Nephron progenitor cell (in vitro differentiated cells): ENCODE measurements at regions not wholly inside any gene's neighbourhood (a gene's known extent, or its start where the extent isn't known, plus 50 kb on each side); places are given as distances from the start of the nearest gene placed in this dataset.

ENCODE experiments used
- DNase-seq: peaks from one replicate; pipeline ENCODE4 v3.0.0; 2021
- H3K27ac Mint-ChIP-seq: 2 replicates; pipeline ENCODE4 v1.8.0; 2021; ENCODE audit warnings: mild to moderate bottlenecking, moderate library complexity, mixed read lengths
- H3K27me3 Mint-ChIP-seq: 2 replicates; pipeline ENCODE4 v1.8.0; 2021; ENCODE audit warnings: mild to moderate bottlenecking, low read depth, mixed read lengths; ENCODE audit not compliant: poor library complexity
- H3K36me3 Mint-ChIP-seq: 2 replicates; pipeline ENCODE4 v1.8.0; 2021; ENCODE audit warnings: low read depth, mixed read lengths
- H3K4me1 Mint-ChIP-seq: 2 replicates; pipeline ENCODE4 v1.8.0; 2021; ENCODE audit warnings: mixed read lengths
- H3K4me3 Mint-ChIP-seq: 2 replicates; pipeline ENCODE4 v1.8.0; 2021; ENCODE audit warnings: mild to moderate bottlenecking, moderate library complexity, mixed read lengths
- H3K9me3 Mint-ChIP-seq: 2 replicates; pipeline ENCODE4 v1.8.0; 2021; ENCODE audit warnings: mild to moderate bottlenecking, moderate library complexity, mixed read lengths
- TF ChIP-seq, protein P1 (sequence below): fragments of 200-600 bp; sonication (generic); IDR thresholded peaks from 2 replicates; pipeline ENCODE4 v1.5.0; 2021; ENCODE audit warnings: antibody characterized with exemption

DNA sequence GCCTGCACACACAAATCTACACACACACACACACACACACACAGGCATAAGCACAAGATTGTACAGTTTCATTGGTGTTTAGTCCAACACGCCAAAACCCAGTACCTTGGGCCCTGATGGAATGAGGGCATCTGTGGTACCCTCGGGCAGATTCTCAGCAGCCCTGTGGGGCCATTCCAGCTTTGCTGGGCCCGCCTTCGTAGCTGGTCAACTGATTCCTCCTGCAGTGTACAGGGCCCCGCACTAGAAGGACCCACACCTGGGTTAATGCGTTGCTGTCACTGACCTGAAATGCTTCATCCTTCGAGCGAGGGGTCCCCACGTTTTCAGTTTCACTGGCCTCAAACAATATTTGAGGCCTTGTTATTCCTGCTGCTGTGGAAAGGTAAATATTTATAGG lies 731.2 kb downstream of the BRD1 start:
- Mint-ChIP-seq H3K4me3 (no peak overlapping the region), H3K27ac (no peak overlapping the region), H3K27me3 (peaks cover 23% of the 10 kb centered on the region), H3K9me3 (no peaks in the 10 kb centered on the region), H3K36me3 (no peaks in the 10 kb centered on the region), H3K4me1 (peaks cover 8% of the 10 kb centered on the region)
- TF ChIP-seq, protein P1, sequence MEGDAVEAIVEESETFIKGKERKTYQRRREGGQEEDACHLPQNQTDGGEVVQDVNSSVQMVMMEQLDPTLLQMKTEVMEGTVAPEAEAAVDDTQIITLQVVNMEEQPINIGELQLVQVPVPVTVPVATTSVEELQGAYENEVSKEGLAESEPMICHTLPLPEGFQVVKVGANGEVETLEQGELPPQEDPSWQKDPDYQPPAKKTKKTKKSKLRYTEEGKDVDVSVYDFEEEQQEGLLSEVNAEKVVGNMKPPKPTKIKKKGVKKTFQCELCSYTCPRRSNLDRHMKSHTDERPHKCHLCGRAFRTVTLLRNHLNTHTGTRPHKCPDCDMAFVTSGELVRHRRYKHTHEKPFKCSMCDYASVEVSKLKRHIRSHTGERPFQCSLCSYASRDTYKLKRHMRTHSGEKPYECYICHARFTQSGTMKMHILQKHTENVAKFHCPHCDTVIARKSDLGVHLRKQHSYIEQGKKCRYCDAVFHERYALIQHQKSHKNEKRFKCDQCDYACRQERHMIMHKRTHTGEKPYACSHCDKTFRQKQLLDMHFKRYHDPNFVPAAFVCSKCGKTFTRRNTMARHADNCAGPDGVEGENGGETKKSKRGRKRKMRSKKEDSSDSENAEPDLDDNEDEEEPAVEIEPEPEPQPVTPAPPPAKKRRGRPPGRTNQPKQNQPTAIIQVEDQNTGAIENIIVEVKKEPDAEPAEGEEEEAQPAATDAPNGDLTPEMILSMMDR, result no peak
- DNase-seq, result no peak

DNA sequence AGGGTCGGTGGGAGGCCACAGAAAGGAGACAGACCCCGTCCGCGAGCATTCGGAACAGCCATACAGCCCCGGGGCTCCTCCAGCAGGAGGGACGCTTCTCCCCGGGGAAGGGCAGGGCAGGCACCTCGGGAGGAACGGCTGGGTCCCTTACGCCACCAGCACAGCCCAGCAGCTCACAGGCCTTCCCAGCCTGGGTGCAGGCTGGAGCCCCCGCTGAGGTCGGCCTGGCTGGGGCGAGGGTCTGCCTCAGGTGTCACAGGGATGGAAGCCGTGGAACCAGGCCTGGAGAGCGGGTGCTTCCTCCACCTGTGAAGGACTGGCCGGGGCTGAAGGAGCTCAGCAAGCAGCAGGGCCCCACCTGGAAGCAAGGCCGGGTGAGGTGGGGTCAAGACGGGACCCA lies 732.3 kb downstream of the BRD1 start:
- peaks cover 21% of the 10 kb centered on the region for H3K27me3 Mint-ChIP-seq
- H3K9me3 Mint-ChIP-seq, result no peaks in the 10 kb centered on the region
- no peak overlapping the region for H3K4me3 Mint-ChIP-seq
- H3K4me1 Mint-ChIP-seq, result peaks cover 8% of the 10 kb centered on the region
- no peak for DNase-seq
- no peaks in the 10 kb centered on the region for H3K36me3 Mint-ChIP-seq
- H3K27ac Mint-ChIP-seq, result no peak overlapping the region
- TF ChIP-seq, protein P1, result no peak

DNA sequence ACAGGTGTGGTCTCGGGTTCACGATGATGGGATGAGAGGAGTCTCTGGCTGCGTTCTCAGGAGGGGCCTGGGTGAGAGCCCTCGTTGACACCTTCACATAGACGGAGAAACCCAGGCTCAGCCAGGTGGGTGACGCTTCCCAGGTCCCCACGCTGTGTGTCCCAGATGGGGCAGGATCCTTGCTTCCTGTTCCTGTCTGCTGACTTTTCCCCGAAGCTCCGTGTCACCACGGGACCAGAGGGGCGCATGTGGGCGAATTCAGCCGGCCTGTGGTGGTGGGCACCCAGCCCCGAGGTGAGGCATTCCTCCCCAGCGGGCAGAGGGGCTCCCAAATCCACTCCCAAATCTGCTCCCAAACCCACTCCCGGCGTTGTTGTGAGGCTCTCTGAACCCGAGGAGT lies 732.8 kb downstream of the BRD1 start:
- peaks cover 21% of the 10 kb centered on the region for H3K27me3 Mint-ChIP-seq
- DNase-seq, result no peak
- TF ChIP-seq, protein P1, result no peak
- H3K4me3 Mint-ChIP-seq, result no peak overlapping the region
- no peaks in the 10 kb centered on the region for H3K36me3 Mint-ChIP-seq
- peaks cover 8% of the 10 kb centered on the region for H3K4me1 Mint-ChIP-seq
- H3K9me3 Mint-ChIP-seq, result no peaks in the 10 kb centered on the region
- no peak overlapping the region for H3K27ac Mint-ChIP-seq

DNA sequence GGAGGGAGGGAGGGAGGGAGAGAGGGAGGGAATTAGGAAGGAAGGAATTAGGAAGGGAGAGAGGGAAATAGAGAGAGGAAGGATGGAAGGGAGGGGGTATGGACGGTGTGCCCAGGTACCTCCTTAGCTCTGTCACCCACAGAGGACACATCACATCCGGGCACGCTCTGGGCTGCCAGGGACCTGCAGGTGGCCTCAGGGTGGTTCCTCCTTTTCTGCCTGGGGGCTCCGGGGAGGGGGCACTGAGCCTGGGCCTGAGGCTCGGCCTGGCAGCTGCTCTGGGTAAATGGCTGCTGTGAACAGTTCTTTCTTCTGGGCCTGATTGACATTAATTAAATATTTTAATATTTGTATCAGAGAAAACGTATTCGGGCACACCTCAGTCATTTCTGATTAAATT lies 733.5 kb downstream of the BRD1 start:
- TF ChIP-seq, protein P1, result no peak
- peaks cover 5% of the 10 kb centered on the region for H3K4me1 Mint-ChIP-seq
- peaks cover 21% of the 10 kb centered on the region for H3K27me3 Mint-ChIP-seq
- H3K9me3 Mint-ChIP-seq, result no peaks in the 10 kb centered on the region
- H3K36me3 Mint-ChIP-seq, result no peaks in the 10 kb centered on the region
- no peak overlapping the region for H3K4me3 Mint-ChIP-seq
- no peak for DNase-seq
- no peak overlapping the region for H3K27ac Mint-ChIP-seq

DNA sequence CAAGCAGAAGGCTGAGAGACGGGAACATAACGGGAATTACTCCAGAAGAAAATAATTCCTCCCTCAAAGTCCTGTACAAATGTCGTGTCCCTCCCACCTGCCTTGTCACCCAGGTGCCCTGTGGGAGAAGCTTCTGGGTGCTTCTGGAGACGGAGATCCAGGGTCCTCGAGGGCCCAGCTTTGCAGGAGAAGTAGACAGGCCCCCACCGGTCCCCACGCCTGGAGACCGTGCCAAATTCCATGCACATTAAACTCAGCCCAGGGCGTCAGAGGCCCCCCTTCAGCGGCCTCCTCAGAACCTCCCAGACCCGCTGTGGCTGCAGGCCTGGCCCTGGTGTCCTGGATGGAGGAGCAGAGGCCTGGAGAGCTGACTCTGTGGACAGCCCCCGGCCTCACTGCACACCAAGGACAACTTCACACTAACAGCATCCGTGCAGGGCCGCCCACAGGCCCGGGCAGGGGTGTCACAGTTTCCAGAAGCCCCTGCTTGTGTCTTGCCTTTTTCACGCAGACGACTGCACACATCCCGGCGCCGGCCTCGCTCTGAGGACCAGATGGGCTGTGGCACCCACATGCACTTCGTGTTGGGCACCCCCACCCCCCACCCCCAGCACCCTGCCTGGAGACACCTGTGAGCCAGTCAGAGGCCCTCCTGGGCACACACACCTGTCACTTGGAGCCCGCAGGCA lies 734.3 kb downstream of the BRD1 start:
- Mint-ChIP-seq H3K9me3 (no peaks in the 10 kb centered on the region), H3K4me1 (peaks cover 7% of the 10 kb centered on the region), H3K36me3 (no peaks in the 10 kb centered on the region), H3K27ac (no peak overlapping the region), H3K27me3 (peaks cover 20% of the 10 kb centered on the region), H3K4me3 (no peak overlapping the region)
- no peak for DNase-seq
- TF ChIP-seq, protein P1, result no peak

DNA sequence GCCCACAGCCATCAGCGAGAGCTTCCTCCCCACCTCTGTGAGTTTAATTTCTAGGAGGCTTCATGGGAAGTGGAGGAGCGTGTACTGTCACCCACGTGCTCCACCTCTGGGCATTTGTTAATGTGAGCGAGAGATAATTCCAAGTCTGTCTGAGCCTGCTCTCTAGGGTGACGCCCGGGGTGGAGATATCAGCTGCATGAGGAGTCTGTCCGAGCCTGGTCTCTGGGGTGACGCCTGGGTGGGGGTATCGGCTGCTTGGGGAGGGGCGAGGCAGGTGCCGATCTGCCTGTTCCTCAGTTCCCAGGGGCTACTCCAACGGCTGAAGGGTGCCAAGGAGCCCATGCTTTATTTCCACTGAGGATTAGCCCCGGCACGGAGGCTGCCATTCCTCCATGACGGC lies 735.0 kb downstream of the BRD1 start:
- DNase-seq, result no peak
- Mint-ChIP-seq H3K4me3 (no peak overlapping the region), H3K27me3 (peaks cover 16% of the 10 kb centered on the region), H3K36me3 (no peaks in the 10 kb centered on the region), H3K27ac (no peak overlapping the region), H3K9me3 (no peaks in the 10 kb centered on the region), H3K4me1 (peaks cover 11% of the 10 kb centered on the region)
- TF ChIP-seq, protein P1, result no peak
